ENCODE measurements at regions not wholly inside any gene's neighbourhood (a gene's known extent, or its start where the extent isn't known, plus 50 kb on each side); places are given as distances from the start of the nearest gene placed in this dataset.

GRCh38 chr13:62687732-62688131 lies 1272.1 kb upstream of the PCDH20 start:
- Histone ChIP-seq H3K4me3 (no peak overlapping the region), H3K27me3 (no peaks in the 10 kb centered on the region), H3K27ac (no peak overlapping the region), H3K9me3 (no peaks in the 10 kb centered on the region), H3K4me1 (no peaks in the 10 kb centered on the region), H3K36me3 (no peaks in the 10 kb centered on the region), H3K9ac (ENCODE audit: low read depth in 2 of 2, low read length in 2 of 2) (no peak overlapping the region)
- intact Hi-C loops (cut with DNase I): no loop called here
- DNase-seq: no peak
- no peak for TF ChIP-seq CTCF (IDR thresholded peaks at IDR 0.05)

GRCh38 chr13:62684359-62684758 lies 1268.7 kb upstream of the PCDH20 start:
- H3K36me3 ChIP-seq: no peaks in the 10 kb centered on the region
- no peak overlapping the region for H3K27ac ChIP-seq
- H3K9ac ChIP-seq (ENCODE audit: low read depth in 2 of 2, low read length in 2 of 2): no peak overlapping the region
- no peaks in the 10 kb centered on the region for H3K4me1 ChIP-seq
- H3K9me3 ChIP-seq: no peaks in the 10 kb centered on the region
- DNase-seq: no peak
- TF ChIP-seq CTCF (IDR thresholded peaks at IDR 0.05): no peak
- intact Hi-C loops (cut with DNase I): no loop called here
- no peak overlapping the region for H3K4me3 ChIP-seq
- H3K27me3 ChIP-seq: no peaks in the 10 kb centered on the region

DNA sequence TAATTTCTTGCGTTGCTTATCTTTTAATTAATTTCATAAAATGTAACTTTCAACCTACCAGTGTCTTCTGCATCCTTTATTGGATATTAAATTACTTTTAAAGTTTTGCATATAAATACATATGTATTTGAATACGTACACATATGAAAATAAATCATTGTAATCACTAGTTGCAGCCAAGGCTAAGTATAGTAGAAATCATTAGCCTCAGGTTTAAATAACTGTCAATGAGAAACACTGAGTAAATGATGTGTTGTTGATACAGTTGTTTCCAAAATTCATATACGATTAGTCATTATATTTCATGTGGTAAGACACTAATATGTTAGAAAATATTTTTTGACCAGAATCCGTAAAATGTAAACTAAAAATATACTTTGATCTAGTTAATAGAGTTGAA lies 1267.1 kb upstream of the PCDH20 start:
- DNase-seq: no peak
- intact Hi-C loops (cut with DNase I): no loop called here
- Histone ChIP-seq H3K27ac (no peak overlapping the region), H3K4me3 (no peak overlapping the region), H3K36me3 (no peaks in the 10 kb centered on the region), H3K9ac (ENCODE audit: low read depth in 2 of 2, low read length in 2 of 2) (no peak overlapping the region), H3K27me3 (no peaks in the 10 kb centered on the region), H3K4me1 (no peaks in the 10 kb centered on the region), H3K9me3 (no peaks in the 10 kb centered on the region)
- TF ChIP-seq CTCF (IDR thresholded peaks at IDR 0.05): no peak

DNA sequence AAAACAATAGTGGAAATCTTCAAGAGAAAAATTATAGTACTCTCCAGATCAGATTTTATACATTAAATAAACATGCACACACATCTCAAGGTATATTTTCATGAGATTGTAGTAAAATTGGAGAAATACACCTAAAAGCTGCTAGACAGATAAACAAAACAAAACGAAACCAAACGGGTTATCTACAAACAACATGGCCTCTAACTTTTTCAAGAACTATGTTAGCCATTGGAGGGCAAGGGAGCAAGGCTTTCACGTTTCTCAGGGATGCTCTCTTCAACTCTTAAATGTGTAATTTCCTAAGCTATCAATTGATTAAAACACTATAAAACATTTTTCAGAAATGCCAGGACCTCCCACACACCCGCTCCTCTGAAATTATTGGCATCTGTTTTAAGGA lies 1262.4 kb upstream of the PCDH20 start:
- no peak overlapping the region for H3K4me3 ChIP-seq
- intact Hi-C loops (cut with DNase I): no loop called here
- no peak for DNase-seq
- no peaks in the 10 kb centered on the region for H3K36me3 ChIP-seq
- H3K4me1 ChIP-seq: no peaks in the 10 kb centered on the region
- H3K9me3 ChIP-seq: no peaks in the 10 kb centered on the region
- no peak overlapping the region for H3K9ac ChIP-seq (ENCODE audit: low read depth in 2 of 2, low read length in 2 of 2)
- no peak overlapping the region for H3K27ac ChIP-seq
- no peak for TF ChIP-seq CTCF (IDR thresholded peaks at IDR 0.05)
- H3K27me3 ChIP-seq: no peaks in the 10 kb centered on the region

DNA sequence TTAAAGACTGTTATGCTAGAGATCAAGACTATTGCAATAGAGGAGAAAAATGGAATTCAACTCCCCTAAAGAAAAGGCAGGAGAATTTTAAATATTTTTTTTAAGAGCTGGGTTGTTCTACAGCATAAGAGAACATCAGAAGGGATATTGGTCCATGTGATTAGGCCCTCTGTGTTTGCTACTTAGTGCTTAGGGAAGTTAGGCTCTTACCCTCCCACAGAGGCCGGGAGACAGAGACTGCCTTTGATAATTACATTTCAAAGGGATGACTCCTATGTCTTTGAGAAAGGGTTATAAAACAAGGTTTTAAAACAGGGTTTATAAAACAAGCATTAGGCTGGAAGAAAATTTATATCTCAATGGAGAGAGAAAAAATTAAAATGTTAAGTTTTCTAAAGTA lies 1248.1 kb upstream of the PCDH20 start:
- Histone ChIP-seq H3K9me3 (no peaks in the 10 kb centered on the region), H3K9ac (ENCODE audit: low read depth in 2 of 2, low read length in 2 of 2) (no peak overlapping the region), H3K27ac (no peak overlapping the region), H3K27me3 (no peaks in the 10 kb centered on the region), H3K4me1 (no peaks in the 10 kb centered on the region), H3K4me3 (no peak overlapping the region), H3K36me3 (no peaks in the 10 kb centered on the region)
- no peak for TF ChIP-seq CTCF (IDR thresholded peaks at IDR 0.05)
- intact Hi-C loops (cut with DNase I): no loop called here
- no peak for DNase-seq

- H3K4me1 ChIP-seq: no peaks in the 10 kb centered on the region
- H3K36me3 ChIP-seq: no peaks in the 10 kb centered on the region
- intact Hi-C loops (cut with DNase I): no loop called here
- H3K27me3 ChIP-seq: no peaks in the 10 kb centered on the region
- no peak overlapping the region for H3K27ac ChIP-seq
- H3K4me3 ChIP-seq: no peak overlapping the region
- no peak overlapping the region for H3K9ac ChIP-seq (ENCODE audit: low read depth in 2 of 2, low read length in 2 of 2)
- no peaks in the 10 kb centered on the region for H3K9me3 ChIP-seq
- DNase-seq: no peak
- TF ChIP-seq CTCF (IDR thresholded peaks at IDR 0.05): no peak
Observed at GRCh38 chr13:62659365-62659764, 1243.7 kb upstream of the PCDH20 start.

Measured in colonic mucosa (tissue), 4 donors.